ENCODE measurements at regions not wholly inside any gene's neighbourhood (a gene's known extent, or its start where the extent isn't known, plus 50 kb on each side); places are given as distances from the start of the nearest gene placed in this dataset.
"Not testable (repeated sequence)": the region's sequence is repeated elsewhere in the genome, so short reads cannot be mapped to it uniquely, and the experiment has no call there.

DNA sequence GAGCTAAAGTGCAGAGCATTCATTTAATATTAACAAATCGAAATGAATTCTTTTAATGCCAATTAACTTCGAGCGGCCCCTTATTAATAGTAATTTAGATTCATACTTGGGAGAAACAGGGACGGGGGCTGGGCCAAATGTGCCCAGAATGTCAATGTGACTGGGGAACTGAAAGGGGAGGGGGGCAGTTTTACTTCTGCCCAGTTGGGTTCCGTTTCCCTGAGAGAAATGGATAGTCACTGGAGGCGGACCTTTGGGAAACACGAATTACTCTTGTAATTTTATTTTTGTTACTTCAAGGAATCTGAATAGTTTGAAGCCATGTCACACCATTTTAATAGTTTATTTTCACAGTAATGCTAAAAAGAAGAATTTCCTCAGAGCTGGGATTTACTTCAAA is 64.8 kb downstream of the SMUG1 start:
- TF ChIP-seq, protein P1, sequence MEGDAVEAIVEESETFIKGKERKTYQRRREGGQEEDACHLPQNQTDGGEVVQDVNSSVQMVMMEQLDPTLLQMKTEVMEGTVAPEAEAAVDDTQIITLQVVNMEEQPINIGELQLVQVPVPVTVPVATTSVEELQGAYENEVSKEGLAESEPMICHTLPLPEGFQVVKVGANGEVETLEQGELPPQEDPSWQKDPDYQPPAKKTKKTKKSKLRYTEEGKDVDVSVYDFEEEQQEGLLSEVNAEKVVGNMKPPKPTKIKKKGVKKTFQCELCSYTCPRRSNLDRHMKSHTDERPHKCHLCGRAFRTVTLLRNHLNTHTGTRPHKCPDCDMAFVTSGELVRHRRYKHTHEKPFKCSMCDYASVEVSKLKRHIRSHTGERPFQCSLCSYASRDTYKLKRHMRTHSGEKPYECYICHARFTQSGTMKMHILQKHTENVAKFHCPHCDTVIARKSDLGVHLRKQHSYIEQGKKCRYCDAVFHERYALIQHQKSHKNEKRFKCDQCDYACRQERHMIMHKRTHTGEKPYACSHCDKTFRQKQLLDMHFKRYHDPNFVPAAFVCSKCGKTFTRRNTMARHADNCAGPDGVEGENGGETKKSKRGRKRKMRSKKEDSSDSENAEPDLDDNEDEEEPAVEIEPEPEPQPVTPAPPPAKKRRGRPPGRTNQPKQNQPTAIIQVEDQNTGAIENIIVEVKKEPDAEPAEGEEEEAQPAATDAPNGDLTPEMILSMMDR (IDR thresholded peaks at IDR 0.05; ENCODE audit: insufficient read depth, low read depth, low read length) = not testable (repeated sequence)
- not testable (repeated sequence) for TF ChIP-seq EZH2 (IDR thresholded peaks at IDR 0.05; ENCODE audit: insufficient read depth, low read length)

All from astrocyte (in vitro differentiated cells and primary cell).